Ascending aorta (tissue), 2 donors: ENCODE measurements at regions not wholly inside any gene's neighbourhood (a gene's known extent, or its start where the extent isn't known, plus 50 kb on each side); places are given as distances from the start of the nearest gene placed in this dataset.
"Not testable (repeated sequence)": the region's sequence is repeated elsewhere in the genome, so short reads cannot be mapped to it uniquely, and the experiment has no call there.

Experiments used
- DNase-seq, 2 donors: peaks; one replicate each; pipeline ENCODE4 v3.0.0-alpha.2; 2019; ENCODE audit warnings: low spot score in 2 of 2
- H3K27ac ChIP-seq, 2 donors: fragments of 200-600 bp; sonication (generic); one replicate each; pipeline ENCODE4 v1.5.1; 2016 to 2017; ENCODE audit warnings: mild to moderate bottlenecking in 1 of 2
- H3K27me3 ChIP-seq: fragments of 200-600 bp; sonication (generic); one replicate; pipeline ENCODE4 v1.5.1; 2017
- H3K36me3 ChIP-seq, 2 donors: fragments of 200-600 bp; sonication (generic); one replicate each; pipeline ENCODE4 v1.5.1; 2016
- H3K4me1 ChIP-seq, 2 donors: fragments of 200-600 bp; sonication (generic); one replicate each; pipeline ENCODE4 v1.5.1; 2016 to 2017; ENCODE audit warnings: mild to moderate bottlenecking in 1 of 2
- H3K4me3 ChIP-seq, 2 donors: fragments of 200-600 bp; sonication (generic); one replicate each; pipeline ENCODE4 v1.5.1; 2016 to 2017; ENCODE audit warnings: mild to moderate bottlenecking in 1 of 2
- H3K9me3 ChIP-seq, 2 donors: fragments of 200-600 bp; sonication (generic); one replicate each; pipeline ENCODE4 v1.5.1; 2016
- CTCF ChIP-seq, 3 experiments: fragments of 200-600 bp in 2 of 3; fragments of 450-650 bp in 1 of 3; sonication (generic) in 2 of 3; IDR thresholded peaks; one replicate each; pipeline ENCODE4 v1.5.1; 2016 to 2019; ENCODE audit warnings: antibody characterized with exemption in 3 of 3, mild to moderate bottlenecking in 1 of 3, moderate library complexity in 1 of 3
- intact Hi-C: fragments of 100-400 bp; cut with DNase I; formaldehyde crosslinking; loops from one replicate; pipeline ENCODE4 v1.15.1; 2023

DNA sequence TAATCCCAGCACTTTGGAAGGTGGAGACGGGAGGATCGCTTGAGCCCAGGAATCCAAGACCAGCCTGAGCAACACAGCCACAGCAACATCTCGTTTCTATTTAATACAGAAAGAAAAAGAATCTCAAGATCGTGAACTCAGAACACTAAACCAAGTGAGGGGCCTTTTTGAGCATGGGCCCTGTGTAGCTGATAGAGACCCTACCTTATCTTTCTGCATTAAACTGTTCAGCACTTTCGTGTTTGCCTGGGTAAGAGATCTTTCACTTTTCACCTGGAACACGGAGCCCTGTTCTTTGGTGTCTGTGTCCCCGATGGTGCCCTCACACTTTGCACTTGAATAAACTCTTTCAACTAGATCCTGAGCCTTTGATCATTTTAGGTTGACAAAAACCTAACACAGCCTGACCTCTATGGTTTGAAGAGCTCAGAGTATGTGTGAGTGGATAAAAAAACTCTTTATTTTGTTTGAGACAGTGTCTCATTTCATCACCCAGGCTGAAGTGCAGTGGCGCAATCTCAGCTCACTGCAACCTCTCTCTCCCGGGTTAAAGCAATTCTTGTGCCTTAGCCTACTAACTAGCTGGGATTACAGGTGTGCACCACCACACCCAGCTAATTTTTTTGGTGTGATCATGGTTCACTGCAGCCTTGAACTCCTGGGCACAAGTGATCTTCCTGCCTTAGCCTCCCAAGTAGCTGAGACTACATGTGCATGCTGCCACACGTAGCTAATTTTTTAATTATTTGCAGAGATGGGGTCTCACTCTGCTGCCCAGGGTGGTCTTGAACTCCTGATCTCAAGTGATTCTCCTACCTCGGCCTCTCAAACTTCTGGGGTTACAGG is 83.8 kb upstream of the GRIN2A start:
- Histone ChIP-seq H3K36me3 (no peaks in the 10 kb centered on the region), H3K4me3 (no peak overlapping the region), H3K4me1 (no peaks in the 10 kb centered on the region), H3K27ac (no peak overlapping the region), H3K9me3 (no peaks in the 10 kb centered on the region), H3K27me3 (no peaks in the 10 kb centered on the region)
- DNase-seq = no peak
- TF ChIP-seq CTCF (IDR thresholded peaks at IDR 0.05) = no peak
- intact Hi-C loops = no loop called here

DNA sequence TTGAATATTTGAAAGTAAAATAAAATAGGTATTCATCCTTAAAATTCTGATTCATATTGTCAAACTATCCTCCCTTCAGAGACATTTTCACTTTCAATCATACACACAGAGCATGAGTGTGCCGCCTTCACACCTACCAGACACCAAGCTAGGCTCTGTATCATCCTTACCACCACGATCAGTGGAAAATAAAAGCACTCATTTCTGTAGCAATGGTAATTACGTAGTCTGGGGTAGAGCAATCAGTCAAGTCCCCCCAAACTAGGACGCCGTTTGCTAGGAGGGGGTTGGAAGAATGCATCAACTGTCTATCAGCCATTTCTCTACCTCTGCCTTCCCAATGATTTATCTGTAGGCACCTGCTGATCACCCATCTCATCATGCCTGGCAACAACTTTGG is 84.6 kb upstream of the GRIN2A start:
- intact Hi-C loops = no loop called here
- Histone ChIP-seq H3K4me1 (no peaks in the 10 kb centered on the region), H3K27me3 (no peaks in the 10 kb centered on the region), H3K4me3 (no peak overlapping the region), H3K36me3 (no peaks in the 10 kb centered on the region), H3K27ac (no peak overlapping the region), H3K9me3 (no peaks in the 10 kb centered on the region)
- TF ChIP-seq CTCF (IDR thresholded peaks at IDR 0.05) = no peak
- DNase-seq = no peak

DNA sequence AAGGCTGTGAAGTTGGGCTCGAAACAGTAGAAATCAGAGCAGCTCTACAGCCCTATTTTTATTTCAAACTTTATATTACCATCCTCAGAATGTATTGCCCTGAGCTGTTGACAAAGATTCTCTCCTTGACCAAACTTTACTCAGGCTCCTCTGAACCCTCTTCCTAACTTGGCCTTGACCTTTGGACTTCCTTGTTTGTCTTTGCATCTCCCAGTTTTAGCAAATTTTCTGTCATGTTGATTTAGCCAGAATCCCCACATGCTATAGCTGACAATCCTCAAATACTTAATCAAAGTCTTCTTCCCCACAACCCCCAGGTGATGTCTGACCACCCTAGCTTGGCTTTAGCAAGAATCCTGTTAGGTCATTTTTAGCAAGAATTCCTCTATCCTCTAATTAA is 87.4 kb upstream of the GRIN2A start:
- Histone ChIP-seq H3K4me3 (no peak overlapping the region), H3K9me3 (no peaks in the 10 kb centered on the region), H3K4me1 (no peaks in the 10 kb centered on the region), H3K27ac (no peak overlapping the region), H3K36me3 (no peaks in the 10 kb centered on the region), H3K27me3 (no peaks in the 10 kb centered on the region)
- DNase-seq = no peak
- TF ChIP-seq CTCF (IDR thresholded peaks at IDR 0.05) = no peak
- intact Hi-C loops = no loop called here

DNA sequence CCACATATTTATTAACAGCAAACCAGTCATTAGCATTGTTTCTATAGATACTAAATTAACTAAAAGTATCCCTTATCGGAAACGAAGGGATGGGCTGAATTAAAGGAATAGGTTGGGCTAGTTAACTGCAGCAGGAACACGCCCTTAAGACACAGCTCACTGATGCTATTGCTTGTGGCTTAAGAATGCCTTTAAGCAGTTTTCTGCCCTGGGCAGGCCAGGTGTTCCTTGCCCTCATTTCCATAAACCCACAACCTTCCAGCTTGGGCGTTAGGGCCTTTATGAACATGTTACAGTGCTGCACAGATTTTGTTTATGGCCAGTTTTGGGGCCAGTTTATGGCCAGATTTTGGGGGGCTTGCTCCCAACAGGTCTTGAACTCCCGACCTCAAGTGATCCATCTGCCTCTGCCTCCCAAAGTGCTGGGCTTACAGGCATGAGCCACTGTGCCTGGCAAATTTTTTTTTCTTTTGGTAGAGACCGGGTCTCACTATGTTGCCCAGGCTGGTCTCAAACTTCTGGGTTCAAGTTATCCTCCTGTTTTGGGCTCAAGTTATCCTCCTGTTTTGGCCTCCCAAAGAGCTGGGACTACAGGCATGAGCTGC is 90.1 kb upstream of the GRIN2A start:
- H3K4me3 ChIP-seq, H3K9me3 ChIP-seq, H3K27ac ChIP-seq, DNase-seq, H3K4me1 ChIP-seq, intact Hi-C loops, H3K27me3 ChIP-seq, H3K36me3 ChIP-seq: not testable (repeated sequence)

GRCh38 chr16:10275214-10275996 is 93.2 kb upstream of the GRIN2A start:
- DNase-seq = peak in 1 of 2 donors; percentile 43
- H3K4me3 ChIP-seq, H3K9me3 ChIP-seq, intact Hi-C loops, H3K27me3 ChIP-seq, H3K4me1 ChIP-seq, H3K36me3 ChIP-seq, H3K27ac ChIP-seq: not testable (repeated sequence)

DNA sequence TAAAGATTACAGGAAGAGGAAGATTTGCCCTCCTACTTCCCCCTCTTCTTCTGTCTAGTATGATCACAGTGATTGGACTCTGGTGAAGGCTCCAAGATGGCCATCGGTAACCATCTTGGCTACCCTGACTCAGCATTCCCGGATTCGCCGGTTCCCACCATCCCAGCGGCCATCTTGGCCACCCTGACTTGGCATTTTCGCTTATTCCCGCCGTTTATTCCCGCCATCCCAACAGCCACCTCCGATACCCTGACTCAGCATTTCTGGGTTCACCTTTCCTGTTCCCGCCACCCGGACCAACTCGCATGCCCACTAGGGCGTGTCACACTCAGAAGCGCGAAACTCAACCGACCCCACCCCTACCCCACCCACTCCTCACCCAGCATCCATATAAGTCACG is 95.4 kb upstream of the GRIN2A start:
- Histone ChIP-seq H3K27ac (no peak overlapping the region), H3K9me3 (peaks cover 0 to 3% of the 10 kb centered on the region in 2 donors), H3K27me3 (no peaks in the 10 kb centered on the region), H3K36me3 (no peaks in the 10 kb centered on the region), H3K4me1 (no peaks in the 10 kb centered on the region), H3K4me3 (no peak overlapping the region)
- intact Hi-C loops = no loop called here
- DNase-seq = peak in 1 of 2 donors; percentile 11
- no peak for TF ChIP-seq CTCF (IDR thresholded peaks at IDR 0.05)
